Natural killer cell (primary cell): ENCODE measurements at regions not wholly inside any gene's neighbourhood (a gene's known extent, or its start where the extent isn't known, plus 50 kb on each side); places are given as distances from the start of the nearest gene placed in this dataset.

Source experiments
- ATAC-seq, 3 donors: fragments of 150-1000 bp in 2 of 3; fragments of 200-7000 bp in 1 of 3; cut with Tn5 transposase; 1 replicate in 1 of 3; 2 replicates in 2 of 3; pipeline ENCODE4 v1.10.0; 2021; ENCODE audit warnings: mild to moderate bottlenecking in 2 of 3, moderate library complexity in 2 of 3
- DNase-seq, 2 donors: peaks; one replicate each; pipeline versions ENCODE4 v3.0.0 to v3.0.0-alpha.2; 2013 to 2021; ENCODE audit warnings: mixed read lengths in 1 of 2
- H3K27ac ChIP-seq: one replicate; pipeline ENCODE4 v1.5.1; 2013; ENCODE audit warnings: mild to moderate bottlenecking, low read length
- H3K27me3 ChIP-seq: one replicate; pipeline ENCODE4 v1.6.1; 2013; ENCODE audit warnings: low read length; ENCODE audit not compliant: control insufficient read depth, insufficient read depth
- H3K36me3 ChIP-seq: one replicate; pipeline ENCODE4 v1.6.1; 2013; ENCODE audit warnings: low read length; ENCODE audit not compliant: control insufficient read depth, insufficient read depth
- H3K4me1 ChIP-seq: one replicate; pipeline ENCODE4 v1.6.1; 2013; ENCODE audit warnings: low read length; ENCODE audit not compliant: control insufficient read depth, insufficient read depth
- H3K4me3 ChIP-seq: one replicate; pipeline ENCODE4 v1.5.1; 2013; ENCODE audit warnings: low read length
- H3K9me3 ChIP-seq: one replicate; pipeline ENCODE4 v1.6.1; 2013; ENCODE audit warnings: low read length; ENCODE audit not compliant: control insufficient read depth, insufficient read depth
- H3K27ac Mint-ChIP-seq, 2 donors: one replicate each; pipeline ENCODE4 v1.8.0; 2022; ENCODE audit warnings: mild to moderate bottlenecking in 2 of 2, mixed read lengths in 2 of 2, moderate library complexity in 1 of 2
- H3K27me3 Mint-ChIP-seq, 2 donors: one replicate each; pipeline ENCODE4 v1.8.0; 2022; ENCODE audit warnings: low read depth in 2 of 2, mixed read lengths in 2 of 2
- H3K36me3 Mint-ChIP-seq: one replicate; pipeline ENCODE4 v1.8.0; 2022; ENCODE audit warnings: mixed read lengths
- H3K4me1 Mint-ChIP-seq, 2 donors: one replicate each; pipeline ENCODE4 v1.8.0; 2022; ENCODE audit warnings: mixed read lengths in 2 of 2
- H3K4me3 Mint-ChIP-seq: one replicate; pipeline ENCODE4 v1.8.0; 2022; ENCODE audit warnings: mild to moderate bottlenecking, moderate library complexity, mixed read lengths
- H3K9me3 Mint-ChIP-seq, 2 donors: one replicate each; pipeline ENCODE4 v1.8.0; 2022; ENCODE audit warnings: mixed read lengths in 2 of 2
- WGBS: methylation state at CpG from one replicate; pipeline ENCODE4 v1.1.7; 2013; ENCODE audit warnings: missing lambda C conversion rate; ENCODE audit not compliant: insufficient coverage; 5-methylcytosine and 5-hydroxymethylcytosine counted together
- intact Hi-C: fragments of 100-400 bp; cut with micrococcal nuclease; formaldehyde crosslinking; loops from one replicate; pipeline ENCODE4 v1.14.2; 2022
- TF ChIP-seq, protein P1 (sequence below): fragments of 200-600 bp; IDR thresholded peaks from one replicate; pipeline ENCODE4 v1.8.0; 2022; ENCODE audit warnings: antibody characterized with exemption

DNA sequence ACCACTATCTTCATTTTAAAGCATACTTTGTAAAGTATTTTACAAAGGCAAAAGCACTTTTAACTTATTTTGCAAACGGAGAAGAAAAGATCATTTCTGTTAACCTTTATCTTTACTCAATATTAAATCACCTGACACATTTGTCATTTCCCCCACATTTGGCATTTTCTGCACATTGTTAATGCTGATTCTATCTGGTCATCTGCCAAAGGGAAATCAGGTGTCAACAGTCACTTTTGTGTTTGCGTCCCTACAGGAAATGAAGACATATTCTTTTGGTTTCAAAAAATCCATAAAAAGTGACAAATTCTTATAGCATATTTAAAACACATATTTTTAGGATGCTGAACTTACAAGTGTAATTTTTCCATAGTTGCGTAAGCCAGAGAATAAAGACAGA, 191.3 kb upstream of the TMEM161B start:
- DNase-seq (no peak), ATAC-seq (no peak)
- Mint-ChIP-seq H3K4me1 (no peaks in the 10 kb centered on the region), H3K4me3 (no peak overlapping the region), H3K27ac (no peak overlapping the region), H3K27me3 (peaks cover 14 to 27% of the 10 kb centered on the region in 2 donors), H3K36me3 (no peaks in the 10 kb centered on the region), H3K9me3 (no peaks in the 10 kb centered on the region)
- intact Hi-C loops: no loop called here
- WGBS: 62% methylated on average over 2 of the region's 3 CpGs
- no peaks in the 10 kb centered on the region for H3K36me3 ChIP-seq
- H3K4me1 ChIP-seq: no peaks in the 10 kb centered on the region
- H3K9me3 ChIP-seq: no peaks in the 10 kb centered on the region
- no peaks in the 10 kb centered on the region for H3K27me3 ChIP-seq
- TF ChIP-seq, protein P1, sequence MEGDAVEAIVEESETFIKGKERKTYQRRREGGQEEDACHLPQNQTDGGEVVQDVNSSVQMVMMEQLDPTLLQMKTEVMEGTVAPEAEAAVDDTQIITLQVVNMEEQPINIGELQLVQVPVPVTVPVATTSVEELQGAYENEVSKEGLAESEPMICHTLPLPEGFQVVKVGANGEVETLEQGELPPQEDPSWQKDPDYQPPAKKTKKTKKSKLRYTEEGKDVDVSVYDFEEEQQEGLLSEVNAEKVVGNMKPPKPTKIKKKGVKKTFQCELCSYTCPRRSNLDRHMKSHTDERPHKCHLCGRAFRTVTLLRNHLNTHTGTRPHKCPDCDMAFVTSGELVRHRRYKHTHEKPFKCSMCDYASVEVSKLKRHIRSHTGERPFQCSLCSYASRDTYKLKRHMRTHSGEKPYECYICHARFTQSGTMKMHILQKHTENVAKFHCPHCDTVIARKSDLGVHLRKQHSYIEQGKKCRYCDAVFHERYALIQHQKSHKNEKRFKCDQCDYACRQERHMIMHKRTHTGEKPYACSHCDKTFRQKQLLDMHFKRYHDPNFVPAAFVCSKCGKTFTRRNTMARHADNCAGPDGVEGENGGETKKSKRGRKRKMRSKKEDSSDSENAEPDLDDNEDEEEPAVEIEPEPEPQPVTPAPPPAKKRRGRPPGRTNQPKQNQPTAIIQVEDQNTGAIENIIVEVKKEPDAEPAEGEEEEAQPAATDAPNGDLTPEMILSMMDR: no peak
- no peak overlapping the region for H3K27ac ChIP-seq
- H3K4me3 ChIP-seq: no peak overlapping the region

DNA sequence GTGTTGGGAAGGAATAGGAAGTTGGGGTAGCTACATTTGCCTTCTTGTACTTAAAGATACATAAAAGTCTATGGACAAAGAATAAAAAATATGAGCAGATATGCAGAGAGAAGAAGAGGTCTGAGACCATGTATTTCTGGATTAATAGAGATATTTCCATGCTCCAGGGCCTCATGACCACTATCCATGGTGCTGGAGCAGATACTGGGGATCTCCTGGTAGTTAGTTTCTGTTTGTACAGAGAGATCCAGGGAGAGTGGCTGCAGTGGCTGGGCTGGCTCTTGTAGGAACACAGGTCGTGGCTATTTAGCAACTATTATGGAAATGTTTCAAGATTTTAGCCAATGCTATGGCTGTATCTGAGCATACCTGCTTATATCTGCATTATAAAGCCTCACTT, 184.2 kb upstream of the TMEM161B start:
- TF ChIP-seq, protein P1: no peak
- Mint-ChIP-seq H3K4me3 (no peak overlapping the region), H3K36me3 (no peaks in the 10 kb centered on the region), H3K4me1 (no peaks in the 10 kb centered on the region), H3K9me3 (no peaks in the 10 kb centered on the region), H3K27ac (no peak overlapping the region), H3K27me3 (peaks cover 5 to 19% of the 10 kb centered on the region in 2 donors)
- Histone ChIP-seq H3K27me3 (no peaks in the 10 kb centered on the region), H3K4me1 (no peaks in the 10 kb centered on the region), H3K9me3 (no peaks in the 10 kb centered on the region), H3K4me3 (no peak overlapping the region), H3K36me3 (no peaks in the 10 kb centered on the region), H3K27ac (no peak overlapping the region)
- ATAC-seq: no peak
- 18% methylated on average over 1 of the region's 1 CpG for WGBS
- intact Hi-C loops: no loop called here
- no peak for DNase-seq

DNA sequence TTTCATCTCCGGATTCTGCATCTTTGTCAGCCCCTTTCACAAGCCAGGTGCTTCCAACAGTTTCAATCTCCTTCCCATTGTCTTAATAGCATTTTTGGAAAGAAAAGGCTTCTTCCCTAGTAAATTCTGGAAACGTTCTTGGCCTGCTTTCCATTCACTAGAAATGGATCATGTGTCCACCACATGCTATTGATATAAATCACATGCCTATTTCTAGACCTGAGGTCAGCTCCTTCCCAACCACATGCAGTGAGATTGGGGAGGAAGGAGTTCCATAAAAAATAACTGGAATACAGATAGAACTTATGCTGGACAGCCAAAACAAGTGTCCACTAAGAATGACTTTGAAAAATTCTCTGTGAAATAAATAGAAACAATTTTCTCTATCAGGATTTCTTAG, 181.6 kb upstream of the TMEM161B start:
- Histone ChIP-seq H3K9me3 (no peaks in the 10 kb centered on the region), H3K27ac (no peak overlapping the region), H3K27me3 (no peaks in the 10 kb centered on the region), H3K36me3 (no peaks in the 10 kb centered on the region), H3K4me1 (no peaks in the 10 kb centered on the region), H3K4me3 (no peak overlapping the region)
- H3K36me3 Mint-ChIP-seq: no peaks in the 10 kb centered on the region
- no peaks in the 10 kb centered on the region for H3K4me1 Mint-ChIP-seq
- WGBS: 69% methylated on average over 2 of the region's 2 CpGs
- ATAC-seq: no peak
- no peaks in the 10 kb centered on the region for H3K9me3 Mint-ChIP-seq
- no peak overlapping the region for H3K4me3 Mint-ChIP-seq
- no peak for DNase-seq
- TF ChIP-seq, protein P1: no peak
- H3K27me3 Mint-ChIP-seq: peaks cover 5 to 12% of the 10 kb centered on the region in 2 donors
- H3K27ac Mint-ChIP-seq: no peak overlapping the region
- intact Hi-C loops: no loop called here

DNA sequence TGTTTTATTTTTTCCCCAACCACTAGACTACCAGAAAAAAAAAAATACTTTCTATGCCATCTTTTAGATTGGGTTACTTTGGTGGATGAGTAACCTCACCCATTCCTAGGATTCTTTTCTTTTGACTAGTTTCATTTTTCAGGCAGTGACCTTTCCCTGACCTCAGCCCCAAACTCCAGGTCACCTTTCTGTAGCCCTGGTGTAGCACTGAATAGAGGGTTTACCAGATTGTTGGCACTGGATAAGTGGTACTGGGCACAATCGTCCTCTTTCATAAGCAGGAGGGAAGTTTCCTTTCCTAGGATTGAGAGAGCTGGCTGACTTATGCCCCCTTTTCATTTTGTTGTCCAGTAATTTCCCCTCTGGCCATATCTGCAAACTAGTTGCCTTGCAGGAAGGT, 169.4 kb upstream of the TMEM161B start:
- H3K4me1 ChIP-seq: no peaks in the 10 kb centered on the region
- DNase-seq (no peak), ATAC-seq (no peak)
- H3K9me3 ChIP-seq: no peaks in the 10 kb centered on the region
- 81% methylated on average over 1 of the region's 1 CpG for WGBS
- intact Hi-C loops: no loop called here
- TF ChIP-seq, protein P1: no peak
- no peak overlapping the region for H3K4me3 Mint-ChIP-seq
- H3K27ac ChIP-seq: no peak overlapping the region
- H3K4me1 Mint-ChIP-seq: peaks cover 0 to 9% of the 10 kb centered on the region in 2 donors
- no peaks in the 10 kb centered on the region for H3K27me3 ChIP-seq
- no peaks in the 10 kb centered on the region for H3K36me3 Mint-ChIP-seq
- H3K27me3 Mint-ChIP-seq: peaks cover 8 to 12% of the 10 kb centered on the region in 2 donors
- H3K36me3 ChIP-seq: no peaks in the 10 kb centered on the region
- H3K4me3 ChIP-seq: no peak overlapping the region
- no peak overlapping the region for H3K27ac Mint-ChIP-seq
- H3K9me3 Mint-ChIP-seq: peaks cover 0 to 4% of the 10 kb centered on the region in 2 donors
